Sciatic nerve (tissue), 2 donors: ENCODE measurements at regions not wholly inside any gene's neighbourhood (a gene's known extent, or its start where the extent isn't known, plus 50 kb on each side); places are given as distances from the start of the nearest gene placed in this dataset.

ENCODE experiments used
- ATAC-seq: fragments of 200-7000 bp; cut with Tn5 transposase; one replicate; pipeline ENCODE4 v1.9.1; 2020; ENCODE audit warnings: mild to moderate bottlenecking, moderate library complexity
- DNase-seq: peaks from one replicate; pipeline ENCODE4 v3.0.0-alpha.2; 2020; ENCODE audit warnings: low spot score
- intact Hi-C: fragments of 100-400 bp; cut with DNase I; formaldehyde crosslinking; loops from one replicate; pipeline ENCODE4 v1.14.2; 2022
- donor health status: DM: no; HTN: no; CAD: no.
- donor health status: DM: no; HTN: no; CAD: no.

- intact Hi-C loops, result no loop called here
- ATAC-seq (peak; percentile 89), DNase-seq (no peak)
Measured at GRCh38 chr15:29888646-29889045, 66.4 kb upstream of the TJP1 start.

GRCh38 chr15:29887721-29888120 is 65.5 kb upstream of the TJP1 start:
- ATAC-seq (no peak), DNase-seq (no peak)
- intact Hi-C loops, result no loop called here

GRCh38 chr15:29885183-29885582 is 62.9 kb upstream of the TJP1 start:
- peak; percentile 15 for ATAC-seq
- DNase-seq, result no peak
- intact Hi-C loops, result no loop called here

GRCh38 chr15:29883126-29883525 is 60.9 kb upstream of the TJP1 start:
- ATAC-seq (no peak), DNase-seq (no peak)
- intact Hi-C loops, result no loop called here

- intact Hi-C loops, result no loop called here
- no peak for DNase-seq
- ATAC-seq, result no peak
Measured at GRCh38 chr15:29880886-29881285, 58.6 kb upstream of the TJP1 start.

- ATAC-seq (no peak), DNase-seq (no peak)
- intact Hi-C loops, result no loop called here
Measured at GRCh38 chr15:29880341-29880740, 58.1 kb upstream of the TJP1 start.

GRCh38 chr15:29874977-29875376 is 52.7 kb upstream of the TJP1 start:
- DNase-seq (no peak), ATAC-seq (no peak)
- intact Hi-C loops, result no loop called here

GRCh38 chr15:29873947-29874411 is 51.7 kb upstream of the TJP1 start:
- intact Hi-C loops, result no loop called here
- ATAC-seq, result no peak
- DNase-seq, result no peak

- intact Hi-C loops, result no loop called here
- no peak for DNase-seq
- no peak for ATAC-seq
Measured at GRCh38 chr15:29873264-29873663, 51.0 kb upstream of the TJP1 start.

GRCh38 chr15:29872716-29873115 is 50.4 kb upstream of the TJP1 start:
- no peak for DNase-seq
- intact Hi-C loops, result no loop called here
- no peak for ATAC-seq
